ENCODE measurements at regions not wholly inside any gene's neighbourhood (a gene's known extent, or its start where the extent isn't known, plus 50 kb on each side); places are given as distances from the start of the nearest gene placed in this dataset.

DNA sequence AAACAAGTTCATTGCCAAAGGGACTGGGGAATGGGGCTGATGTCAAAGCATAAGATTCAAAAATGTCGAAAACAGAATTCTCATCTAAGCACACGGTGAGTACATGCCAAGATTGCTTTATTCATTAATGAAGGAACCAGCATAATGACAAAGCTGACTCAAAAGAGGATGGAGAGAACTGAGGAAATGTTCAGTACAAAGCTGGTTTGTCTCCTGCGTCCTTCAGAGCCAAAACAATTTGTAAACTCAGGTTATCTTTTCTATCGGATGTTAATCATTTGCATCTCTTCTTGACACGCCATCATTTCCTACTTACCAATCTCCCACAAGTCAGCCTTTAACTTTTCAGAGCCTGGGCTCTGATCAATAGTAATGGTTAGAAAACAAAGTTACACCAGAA, 195.6 kb upstream of the PMEPA1 start:
- ATAC-seq (no peak), DNase-seq (no peak)
- intact Hi-C loops (cut with DNase I): no loop called here
- Histone ChIP-seq H3K36me3 (no peaks in the 10 kb centered on the region), H3K4me1 (peaks cover 0 to 1% (median 0%) of the 10 kb centered on the region in 9 donors), H3K27me3 (peaks cover 0 to 11% (median 0%) of the 10 kb centered on the region in 7 donors), H3K4me3 (no peak overlapping the region), H3K27ac (no peak overlapping the region), H3K9me3 (no peaks in the 10 kb centered on the region)
- TF ChIP-seq, protein P1, sequence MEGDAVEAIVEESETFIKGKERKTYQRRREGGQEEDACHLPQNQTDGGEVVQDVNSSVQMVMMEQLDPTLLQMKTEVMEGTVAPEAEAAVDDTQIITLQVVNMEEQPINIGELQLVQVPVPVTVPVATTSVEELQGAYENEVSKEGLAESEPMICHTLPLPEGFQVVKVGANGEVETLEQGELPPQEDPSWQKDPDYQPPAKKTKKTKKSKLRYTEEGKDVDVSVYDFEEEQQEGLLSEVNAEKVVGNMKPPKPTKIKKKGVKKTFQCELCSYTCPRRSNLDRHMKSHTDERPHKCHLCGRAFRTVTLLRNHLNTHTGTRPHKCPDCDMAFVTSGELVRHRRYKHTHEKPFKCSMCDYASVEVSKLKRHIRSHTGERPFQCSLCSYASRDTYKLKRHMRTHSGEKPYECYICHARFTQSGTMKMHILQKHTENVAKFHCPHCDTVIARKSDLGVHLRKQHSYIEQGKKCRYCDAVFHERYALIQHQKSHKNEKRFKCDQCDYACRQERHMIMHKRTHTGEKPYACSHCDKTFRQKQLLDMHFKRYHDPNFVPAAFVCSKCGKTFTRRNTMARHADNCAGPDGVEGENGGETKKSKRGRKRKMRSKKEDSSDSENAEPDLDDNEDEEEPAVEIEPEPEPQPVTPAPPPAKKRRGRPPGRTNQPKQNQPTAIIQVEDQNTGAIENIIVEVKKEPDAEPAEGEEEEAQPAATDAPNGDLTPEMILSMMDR (IDR thresholded peaks at IDR 0.05): no peak
- WGBS, 2 donors: 82 to 85% methylated on average over 5 of the region's 5 CpGs

DNA sequence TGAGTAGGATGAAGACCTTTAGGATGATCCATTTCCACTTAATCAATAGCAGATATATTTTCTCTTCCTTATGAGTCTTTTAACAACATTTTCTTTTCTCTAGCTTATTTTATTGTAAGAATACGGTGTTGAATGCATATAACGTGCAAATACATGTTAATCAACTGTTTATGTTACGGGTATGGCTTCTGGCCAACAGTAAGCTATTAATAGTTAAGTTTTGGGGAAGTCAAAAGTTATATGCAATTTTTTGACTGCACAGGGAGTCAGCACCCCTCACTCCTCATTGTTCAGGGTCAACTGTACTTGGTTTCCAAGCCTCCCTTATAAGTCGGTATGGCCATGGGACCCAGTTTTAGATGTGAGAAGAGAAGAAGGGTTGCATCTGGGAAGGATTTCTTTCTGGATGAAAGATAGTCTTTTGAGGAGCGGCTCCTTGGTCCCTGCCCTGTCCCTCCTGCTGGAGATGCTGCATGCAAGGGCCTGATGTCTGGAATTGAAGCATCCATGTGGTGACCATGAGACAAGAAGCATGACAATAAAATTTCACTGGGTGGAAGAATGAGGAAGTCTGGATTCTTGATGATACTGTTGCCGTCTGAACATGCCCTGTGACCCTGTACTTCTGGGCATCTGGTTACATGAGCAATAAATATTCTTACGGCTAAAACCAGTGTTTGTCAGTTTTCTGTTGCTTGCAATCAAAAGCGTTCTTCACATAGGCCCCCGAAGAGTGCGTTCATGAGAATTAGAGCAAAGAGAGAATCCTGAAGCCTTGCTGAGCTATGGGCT, 194.7 kb upstream of the PMEPA1 start:
- intact Hi-C loops (cut with DNase I): no loop called here
- Histone ChIP-seq H3K27ac (no peak overlapping the region), H3K27me3 (peaks cover 0 to 15% (median 0%) of the 10 kb centered on the region in 7 donors), H3K9me3 (no peaks in the 10 kb centered on the region), H3K4me3 (no peak overlapping the region), H3K36me3 (no peaks in the 10 kb centered on the region), H3K4me1 (peaks cover 0 to 11% (median 0%) of the 10 kb centered on the region in 9 donors)
- WGBS, 2 donors: 89 to 90% methylated on average over 10 of the region's 10 CpGs
- ATAC-seq (no peak), DNase-seq (no peak)
- TF ChIP-seq, protein P1 (IDR thresholded peaks at IDR 0.05): no peak

DNA sequence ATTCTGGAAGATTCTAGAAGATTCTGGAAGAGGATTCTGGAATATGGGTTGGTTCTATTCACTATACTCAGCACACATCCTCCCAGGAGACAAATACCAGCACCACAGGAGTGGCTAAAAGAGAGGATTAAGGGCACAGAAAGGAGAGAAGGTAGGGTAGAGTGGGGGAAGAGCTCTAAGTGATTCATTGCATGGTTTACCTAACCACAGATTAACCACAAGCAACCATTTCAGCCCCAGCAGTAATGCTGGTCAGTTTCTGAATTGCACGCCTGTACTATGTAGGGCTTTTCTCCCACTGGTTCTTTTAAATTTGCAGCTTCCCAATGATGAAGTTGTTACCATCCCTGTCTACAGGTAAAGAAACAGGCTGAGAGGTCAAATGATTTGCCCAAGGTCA, 192.7 kb upstream of the PMEPA1 start:
- no peaks in the 10 kb centered on the region for H3K36me3 ChIP-seq
- peaks cover 0 to 15% (median 0%) of the 10 kb centered on the region in 7 donors for H3K27me3 ChIP-seq
- WGBS, 2 donors: 97 to 100% methylated on average over 1 of the region's 1 CpG
- H3K4me1 ChIP-seq: peaks cover 0 to 11% (median 0%) of the 10 kb centered on the region in 9 donors
- no peak for ATAC-seq
- no peak overlapping the region for H3K4me3 ChIP-seq
- intact Hi-C loops (cut with DNase I): no loop called here
- DNase-seq: no peak
- no peaks in the 10 kb centered on the region for H3K9me3 ChIP-seq
- TF ChIP-seq, protein P1 (IDR thresholded peaks at IDR 0.05): no peak
- no peak overlapping the region for H3K27ac ChIP-seq

DNA sequence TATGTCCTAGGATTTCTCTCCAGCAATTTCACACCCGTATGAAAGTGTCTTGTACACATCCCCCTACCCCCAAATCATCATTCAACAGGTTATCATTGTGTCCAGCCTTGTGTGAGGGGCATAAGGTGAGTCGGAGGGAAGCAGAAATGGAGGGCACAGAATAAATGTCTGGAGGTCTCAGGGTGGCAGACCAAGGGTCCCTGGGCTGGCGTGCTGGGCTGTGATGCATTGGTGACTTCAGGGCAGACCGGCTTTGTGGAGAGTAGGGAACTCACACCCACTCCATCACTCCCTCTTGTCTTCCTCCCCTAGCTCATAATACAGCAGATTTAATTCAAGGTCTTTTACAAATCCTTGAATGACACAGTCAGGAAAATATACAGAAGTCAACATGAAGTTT, 191.7 kb upstream of the PMEPA1 start:
- WGBS, 2 donors: 92 to 95% methylated on average over 4 of the region's 4 CpGs
- TF ChIP-seq, protein P1 (IDR thresholded peaks at IDR 0.05): no peak
- H3K36me3 ChIP-seq: no peaks in the 10 kb centered on the region
- H3K27me3 ChIP-seq: peaks cover 0 to 15% (median 0%) of the 10 kb centered on the region in 7 donors
- intact Hi-C loops (cut with DNase I): no loop called here
- H3K4me3 ChIP-seq: no peak overlapping the region
- H3K9me3 ChIP-seq: no peaks in the 10 kb centered on the region
- no peak overlapping the region for H3K27ac ChIP-seq
- DNase-seq (no peak), ATAC-seq (no peak)
- H3K4me1 ChIP-seq: peaks cover 0 to 11% (median 0%) of the 10 kb centered on the region in 9 donors

Measured in heart right ventricle (tissue), 16 donors.